ENCODE measurements at regions not wholly inside any gene's neighbourhood (a gene's known extent, or its start where the extent isn't known, plus 50 kb on each side); places are given as distances from the start of the nearest gene placed in this dataset.
"Not testable (repeated sequence)": the region's sequence is repeated elsewhere in the genome, so short reads cannot be mapped to it uniquely, and the experiment has no call there.

DNA sequence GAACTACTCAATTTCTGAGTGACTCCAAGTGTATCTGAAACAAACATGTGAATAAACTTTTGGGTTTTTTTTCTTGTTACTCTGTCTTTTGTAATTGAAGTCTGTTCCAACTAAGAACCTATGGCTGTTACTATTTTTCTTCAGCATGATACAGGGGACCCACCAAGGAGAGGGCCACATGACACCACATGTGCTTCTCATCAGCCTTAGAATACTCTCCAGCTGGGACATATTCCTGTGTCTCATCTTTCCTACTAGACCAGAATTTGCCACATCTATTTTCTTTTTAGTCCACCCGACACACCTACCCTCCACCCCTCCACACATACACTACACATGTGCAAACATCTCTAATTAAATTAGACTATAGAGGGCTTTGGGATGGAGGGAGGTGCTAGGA is 191.7 kb upstream of the NDUFV2 start:
- no peak overlapping the region for H3K27ac Mint-ChIP-seq (ENCODE audit: unreplicated experiment)
- BruUV-seq (replicated peaks) = no TSS peak

DNA sequence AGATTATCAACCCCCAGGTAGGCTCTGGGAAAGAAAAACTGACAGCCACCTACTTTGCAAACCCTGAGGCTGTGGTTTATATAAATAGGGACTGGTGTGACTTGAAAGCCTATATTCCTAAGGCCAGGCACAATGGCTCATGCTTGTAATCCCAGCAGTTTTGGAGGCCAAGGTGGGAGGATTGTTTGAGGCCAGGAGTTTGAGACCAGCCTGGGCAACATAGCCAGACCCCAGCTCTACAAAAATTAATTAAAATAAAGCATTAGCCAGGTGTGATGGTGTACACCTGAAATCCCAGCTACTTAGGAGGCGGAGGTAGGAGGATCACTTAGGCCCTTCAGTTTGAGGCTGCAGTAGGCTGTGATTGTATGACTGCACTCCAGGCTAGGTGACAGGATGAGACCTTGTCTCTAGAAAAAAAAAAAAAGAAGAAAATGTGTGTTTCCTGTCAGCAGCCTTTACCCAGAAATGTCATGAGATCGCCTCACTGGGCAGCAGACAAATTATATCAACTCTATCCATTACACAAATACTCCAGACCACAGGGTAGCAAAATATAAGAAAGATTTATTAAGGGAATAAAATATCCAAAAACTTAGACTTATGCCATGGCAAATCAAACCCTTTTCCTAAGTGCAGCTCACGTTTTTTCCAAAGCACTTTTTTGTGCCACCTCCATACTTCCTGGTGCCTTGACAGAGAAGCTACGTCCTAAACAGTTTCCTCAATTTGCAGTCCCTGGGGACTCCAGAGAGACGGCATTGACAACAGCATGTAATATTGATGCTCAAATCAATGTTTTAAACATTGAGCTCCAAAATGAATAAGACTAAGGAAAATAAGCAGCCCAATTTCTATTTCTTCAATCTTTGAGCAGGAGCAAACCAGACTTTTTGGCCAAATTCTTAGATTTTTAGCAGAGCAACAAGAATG is 190.8 kb upstream of the NDUFV2 start:
- intact Hi-C loops (cut with micrococcal nuclease; ENCODE audit: unreplicated experiment) = no loop called here
- H3K4me3 Mint-ChIP-seq (ENCODE audit: low read depth, unreplicated experiment) = no peak overlapping the region
- CTCF ChIA-PET = interaction anchor here (0.7 to 0.9 kb wide), 2 partner anchors 70 to 80 kb away, joined by 3 to 4 read pairs; no protein-coding TSS in a partner anchor

More for the DNA sequence above, 191.7 kb upstream of the NDUFV2 start:
- Mint-ChIP-seq H3K36me3 (ENCODE audit: insufficient read depth, unreplicated experiment) (no peaks in the 10 kb centered on the region), H3K4me3 (ENCODE audit: low read depth, unreplicated experiment) (no peak overlapping the region), H3K27me3 (ENCODE audit: unreplicated experiment) (no peaks in the 10 kb centered on the region), H3K4me1 (ENCODE audit: low read depth, unreplicated experiment) (peaks cover 21% of the 10 kb centered on the region), H3K9me3 (ENCODE audit: low read depth, unreplicated experiment) (peaks cover 11% of the 10 kb centered on the region)
- intact Hi-C loops (cut with micrococcal nuclease; ENCODE audit: unreplicated experiment) = no loop called here
- no peak for DNase-seq
- CTCF ChIA-PET = no interaction called here
- TF ChIP-seq CTCF (IDR thresholded peaks at IDR 0.05; ENCODE audit: unreplicated experiment) = no peak

DNA sequence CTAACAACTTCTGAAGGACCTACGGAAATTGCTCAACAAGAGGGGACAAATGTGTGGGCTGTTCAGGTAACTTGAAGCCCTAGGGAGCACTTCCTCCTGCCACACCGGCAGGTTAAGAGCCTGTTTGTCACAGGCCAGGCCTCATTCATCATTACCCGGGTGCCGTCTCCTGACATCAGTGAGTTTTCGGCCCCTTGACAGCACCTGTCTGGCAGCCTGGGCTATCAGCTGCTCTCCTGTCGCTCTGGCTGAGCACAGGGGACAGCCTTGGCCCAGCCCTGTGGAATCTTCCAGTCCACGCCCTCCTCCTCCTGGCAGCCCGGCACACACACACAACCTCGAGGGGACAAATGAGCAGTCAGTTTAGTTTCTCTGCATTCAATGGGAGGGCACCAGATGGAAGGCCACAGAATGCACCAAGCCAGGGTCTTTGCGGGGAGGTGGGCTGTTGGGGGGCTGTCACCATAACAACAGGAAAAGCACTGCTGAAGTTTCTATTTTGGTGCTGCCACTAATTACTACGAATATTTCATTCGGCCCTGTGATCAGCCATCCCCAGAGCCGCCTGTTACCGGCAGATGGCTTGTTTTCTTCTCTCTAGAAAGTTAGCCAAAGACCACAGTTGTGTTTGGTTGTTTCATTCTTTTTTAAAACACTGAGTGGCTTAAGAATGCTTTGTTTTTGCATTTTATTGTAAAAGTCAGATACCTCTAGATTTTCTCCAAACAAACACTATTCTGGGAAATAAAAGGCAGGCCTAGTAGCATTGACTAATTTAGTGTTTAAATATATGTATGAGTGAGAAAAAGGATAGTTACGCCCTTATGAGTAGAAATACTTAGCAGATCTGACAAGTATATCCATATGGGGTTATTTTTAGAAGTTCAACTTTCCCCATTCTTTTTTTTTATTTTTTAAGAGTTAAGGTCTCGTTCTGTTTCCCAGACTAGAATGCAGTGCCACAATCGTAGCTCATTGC is 189.9 kb upstream of the NDUFV2 start:
- Mint-ChIP-seq H3K9me3 (ENCODE audit: low read depth, unreplicated experiment) (peaks cover 8% of the 10 kb centered on the region), H3K27ac (ENCODE audit: unreplicated experiment) (peak overlapping the region; percentile 20), H3K27me3 (ENCODE audit: unreplicated experiment) (no peaks in the 10 kb centered on the region), H3K4me1 (ENCODE audit: low read depth, unreplicated experiment) (peaks cover 21% of the 10 kb centered on the region), H3K4me3 (ENCODE audit: low read depth, unreplicated experiment) (no peak overlapping the region), H3K36me3 (ENCODE audit: insufficient read depth, unreplicated experiment) (no peaks in the 10 kb centered on the region)
- intact Hi-C loops (cut with micrococcal nuclease; ENCODE audit: unreplicated experiment) = no loop called here
- DNase-seq = peak; percentile 47
- CTCF ChIA-PET = interaction anchor here (0.9 kb wide), 1 partner anchor 69 kb away, joined by 3 read pairs; no protein-coding TSS in a partner anchor
- TF ChIP-seq CTCF (IDR thresholded peaks at IDR 0.05; ENCODE audit: unreplicated experiment) = no peak
- BruUV-seq (replicated peaks) = no TSS peak

More for the DNA sequence above, 190.8 kb upstream of the NDUFV2 start:
- BruUV-seq (replicated peaks) = no TSS peak
- Mint-ChIP-seq H3K27ac (ENCODE audit: unreplicated experiment) (peak overlapping the region; percentile 20), H3K4me1 (ENCODE audit: low read depth, unreplicated experiment) (peaks cover 21% of the 10 kb centered on the region), H3K36me3 (ENCODE audit: insufficient read depth, unreplicated experiment) (no peaks in the 10 kb centered on the region), H3K9me3 (ENCODE audit: low read depth, unreplicated experiment) (peaks cover 10% of the 10 kb centered on the region), H3K27me3 (ENCODE audit: unreplicated experiment) (no peaks in the 10 kb centered on the region)
- no peak for TF ChIP-seq CTCF (IDR thresholded peaks at IDR 0.05; ENCODE audit: unreplicated experiment)
- no peak for DNase-seq

GRCh38 chr18:8913606-8914403 is 188.7 kb upstream of the NDUFV2 start:
- H3K36me3 Mint-ChIP-seq (ENCODE audit: insufficient read depth, unreplicated experiment); H3K9me3 Mint-ChIP-seq (ENCODE audit: low read depth, unreplicated experiment); intact Hi-C loops (cut with micrococcal nuclease; ENCODE audit: unreplicated experiment); H3K27ac Mint-ChIP-seq (ENCODE audit: unreplicated experiment); DNase-seq; CTCF ChIA-PET; BruUV-seq (replicated peaks); H3K27me3 Mint-ChIP-seq (ENCODE audit: unreplicated experiment); H3K4me3 Mint-ChIP-seq (ENCODE audit: low read depth, unreplicated experiment): not testable (repeated sequence)
- H3K4me1 Mint-ChIP-seq (ENCODE audit: low read depth, unreplicated experiment) = peaks cover 21% of the 10 kb centered on the region

GRCh38 chr18:8914404-8915264 is 187.9 kb upstream of the NDUFV2 start:
- peaks cover 21% of the 10 kb centered on the region for H3K4me1 Mint-ChIP-seq (ENCODE audit: low read depth, unreplicated experiment)
- H3K4me3 Mint-ChIP-seq (ENCODE audit: low read depth, unreplicated experiment); BruUV-seq (replicated peaks); H3K27ac Mint-ChIP-seq (ENCODE audit: unreplicated experiment); intact Hi-C loops (cut with micrococcal nuclease; ENCODE audit: unreplicated experiment); DNase-seq; CTCF ChIA-PET; H3K27me3 Mint-ChIP-seq (ENCODE audit: unreplicated experiment); H3K36me3 Mint-ChIP-seq (ENCODE audit: insufficient read depth, unreplicated experiment); H3K9me3 Mint-ChIP-seq (ENCODE audit: low read depth, unreplicated experiment): not testable (repeated sequence)

Measured in Calu3 (cell line).